ENCODE measurements at regions not wholly inside any gene's neighbourhood (a gene's known extent, or its start where the extent isn't known, plus 50 kb on each side); places are given as distances from the start of the nearest gene placed in this dataset.

GRCh38 chr4:143083756-143084472, 100.8 kb upstream of the USP38 start:
- DNase-seq = no peak

- DNase-seq = no peak
Observed at GRCh38 chr4:143084566-143084965, 100.2 kb upstream of the USP38 start.

GRCh38 chr4:143085224-143085623, 99.5 kb upstream of the USP38 start:
- no peak for DNase-seq

- DNase-seq = no peak
Observed at GRCh38 chr4:143085659-143086058, 99.1 kb upstream of the USP38 start.

- DNase-seq = no peak
Observed at GRCh38 chr4:143089291-143089690, 95.4 kb upstream of the USP38 start.

GRCh38 chr4:143089847-143090246, 94.9 kb upstream of the USP38 start:
- DNase-seq = no peak

- DNase-seq = no peak
Observed at GRCh38 chr4:143091862-143092261, 92.9 kb upstream of the USP38 start.

GRCh38 chr4:143095447-143095846, 89.3 kb upstream of the USP38 start:
- DNase-seq = no peak

GRCh38 chr4:143097751-143098150, 87.0 kb upstream of the USP38 start:
- no peak for DNase-seq

- DNase-seq = no peak
Observed at GRCh38 chr4:143099693-143100092, 85.0 kb upstream of the USP38 start.

- DNase-seq = no peak
Observed at GRCh38 chr4:143109376-143109775, 75.3 kb upstream of the USP38 start.

GRCh38 chr4:143118663-143119062, 66.1 kb upstream of the USP38 start:
- no peak for DNase-seq

GRCh38 chr4:143127621-143128020, 57.1 kb upstream of the USP38 start:
- no peak for DNase-seq

- DNase-seq = no peak
Observed at GRCh38 chr4:143133977-143134376, 50.7 kb upstream of the USP38 start.

Data from NCI-H1105 treated with DMSO at 0.1 percent for 48 hours (cell line).